WTC11 (cell line): ENCODE measurements at regions not wholly inside any gene's neighbourhood (a gene's known extent, or its start where the extent isn't known, plus 50 kb on each side); places are given as distances from the start of the nearest gene placed in this dataset.

Experiments used
- ATAC-seq: fragments of 200-7000 bp; cut with Tn5 transposase; 2 replicates; pipeline ENCODE4 v1.10.0; 2021; ENCODE audit warnings: mild to moderate bottlenecking, moderate library complexity
- CTCF ChIA-PET: fragments of 300-600 bp; sonication (Branson Sonifier 250); formaldehyde crosslinking; loops from one replicate; lab custom pipeline; 2021; ENCODE audit warnings: antibody characterized with exemption; lab: Charles Lee
- POLR2A ChIA-PET: fragments of 350-600 bp; sonication (Branson Sonifier 250); formaldehyde crosslinking; loops from one replicate; lab custom pipeline; 2021; ENCODE audit warnings: antibody characterized with exemption; lab: Charles Lee
- DNase-seq: peaks from one replicate; pipeline ENCODE4 v3.0.0; 2021; ENCODE audit warnings: low spot score
- H3K27ac Mint-ChIP-seq: 2 replicates; pipeline ENCODE4 v1.8.0; 2021; ENCODE audit warnings: mixed read lengths
- H3K27me3 Mint-ChIP-seq: 2 replicates; pipeline ENCODE4 v1.8.0; 2021; ENCODE audit warnings: low read depth, mild to moderate bottlenecking, moderate library complexity, mixed read lengths
- H3K36me3 Mint-ChIP-seq: 2 replicates; pipeline ENCODE4 v1.8.0; 2021; ENCODE audit warnings: mixed read lengths
- H3K4me1 Mint-ChIP-seq: 2 replicates; pipeline ENCODE4 v1.8.0; 2022; ENCODE audit warnings: mixed read lengths
- H3K4me3 Mint-ChIP-seq: 2 replicates; pipeline ENCODE4 v1.8.0; 2021; ENCODE audit warnings: mild to moderate bottlenecking, moderate library complexity, mixed read lengths
- H3K9me3 Mint-ChIP-seq: 2 replicates; pipeline ENCODE4 v1.8.0; 2021; ENCODE audit warnings: mixed read lengths
- CBFB ChIP-seq: sonication (generic); formaldehyde crosslinking; IDR thresholded peaks from 2 replicates; pipeline ENCODE4 v1.8.1; 2022; ENCODE audit warnings: mild to moderate bottlenecking, low read depth, missing genetic modification reagents
- CREB1 ChIP-seq: sonication (generic); formaldehyde crosslinking; IDR thresholded peaks from 2 replicates; pipeline ENCODE4 v1.8.0; 2023; ENCODE audit warnings: mild to moderate bottlenecking, missing genetic modification reagents
- FOXP1 ChIP-seq: sonication (generic); formaldehyde crosslinking; IDR thresholded peaks from 2 replicates; pipeline ENCODE4 v1.8.0; 2022; ENCODE audit warnings: missing genetic modification reagents, mild to moderate bottlenecking, moderate library complexity, borderline replicate concordance
- GTF2I ChIP-seq: fragments of 250-450 bp; sonication (Bioruptor Pico); conservative IDR thresholded peaks from 2 replicates; pipeline ENCODE4 v1.4.0; 2021; ENCODE audit warnings: mild to moderate bottlenecking
- IRF2 ChIP-seq: sonication (generic); formaldehyde crosslinking; IDR thresholded peaks from 2 replicates; pipeline ENCODE4 v1.8.0; 2022; ENCODE audit warnings: low read depth, missing genetic modification reagents, borderline replicate concordance
- PRRX2 ChIP-seq: fragments of 250-450 bp; sonication (Bioruptor Pico); IDR thresholded peaks from 2 replicates; pipeline ENCODE4 v1.8.0; 2021; ENCODE audit warnings: mild to moderate bottlenecking
- RORB ChIP-seq: fragments of 250-450 bp; sonication (Bioruptor Pico); IDR thresholded peaks from 2 replicates; pipeline ENCODE4 v1.9.0; 2021; ENCODE audit warnings: mild to moderate bottlenecking
- SMAD3 ChIP-seq: sonication (generic); formaldehyde crosslinking; IDR thresholded peaks from 2 replicates; pipeline ENCODE4 v1.8.0; 2022; ENCODE audit warnings: missing genetic modification reagents, mild to moderate bottlenecking, borderline replicate concordance
- SOX15 ChIP-seq: fragments of 250-450 bp; sonication (Bioruptor Pico); IDR thresholded peaks from 2 replicates; pipeline ENCODE4 v1.9.0; 2021; ENCODE audit warnings: mild to moderate bottlenecking
- SP1 ChIP-seq: sonication (generic); formaldehyde crosslinking; conservative IDR thresholded peaks from 2 replicates; pipeline ENCODE4 v1.8.1; 2022; ENCODE audit warnings: missing genetic modification reagents
- ZBTB21 ChIP-seq: sonication (generic); formaldehyde crosslinking; IDR thresholded peaks from 2 replicates; pipeline ENCODE4 v1.8.1; 2023; ENCODE audit warnings: mild to moderate bottlenecking, missing genetic modification reagents, borderline replicate concordance
- ZNF671 ChIP-seq: fragments of 250-450 bp; sonication (Bioruptor Pico); IDR thresholded peaks from 2 replicates; pipeline ENCODE4 v1.8.0; 2021; ENCODE audit warnings: mild to moderate bottlenecking
- TF ChIP-seq, protein P1 (sequence below): fragments of 250-450 bp; sonication (Bioruptor Pico); IDR thresholded peaks from 2 replicates; pipeline ENCODE4 v1.9.0; 2021; ENCODE audit warnings: mild to moderate bottlenecking, borderline replicate concordance
- TF ChIP-seq, protein P2 (sequence below): sonication (generic); formaldehyde crosslinking; IDR thresholded peaks from 2 replicates; pipeline ENCODE4 v1.8.1; 2023; ENCODE audit warnings: mild to moderate bottlenecking, moderate library complexity, missing genetic modification reagents
- TF ChIP-seq, protein P3 (sequence below): sonication (generic); formaldehyde crosslinking; IDR thresholded peaks from 2 replicates; pipeline ENCODE4 v1.8.0; 2023; ENCODE audit warnings: missing genetic modification reagents
- TF ChIP-seq, protein P4 (sequence below): sonication (generic); formaldehyde crosslinking; IDR thresholded peaks from 2 replicates; pipeline ENCODE4 v1.8.1; 2023; ENCODE audit warnings: mild to moderate bottlenecking, missing genetic modification reagents
- TF ChIP-seq, protein P5 (sequence below): sonication (generic); formaldehyde crosslinking; IDR thresholded peaks from 2 replicates; pipeline ENCODE4 v1.8.1; 2023; ENCODE audit warnings: mild to moderate bottlenecking, missing genetic modification reagents
- TF ChIP-seq, protein P6 (sequence below): sonication (generic); formaldehyde crosslinking; IDR thresholded peaks from 2 replicates; pipeline ENCODE4 v1.8.1; 2023; ENCODE audit warnings: mild to moderate bottlenecking, missing genetic modification reagents, borderline replicate concordance
- TF ChIP-seq, protein P7 (sequence below): sonication (generic); formaldehyde crosslinking; IDR thresholded peaks from 2 replicates; pipeline ENCODE4 v1.8.1; 2023; ENCODE audit warnings: mild to moderate bottlenecking, missing genetic modification reagents, moderate library complexity
- TF ChIP-seq, protein P8 (sequence below): fragments of 250-450 bp; sonication (Bioruptor Pico); conservative IDR thresholded peaks from 2 replicates; pipeline ENCODE4 v1.9.0; 2021; ENCODE audit warnings: mild to moderate bottlenecking

DNA sequence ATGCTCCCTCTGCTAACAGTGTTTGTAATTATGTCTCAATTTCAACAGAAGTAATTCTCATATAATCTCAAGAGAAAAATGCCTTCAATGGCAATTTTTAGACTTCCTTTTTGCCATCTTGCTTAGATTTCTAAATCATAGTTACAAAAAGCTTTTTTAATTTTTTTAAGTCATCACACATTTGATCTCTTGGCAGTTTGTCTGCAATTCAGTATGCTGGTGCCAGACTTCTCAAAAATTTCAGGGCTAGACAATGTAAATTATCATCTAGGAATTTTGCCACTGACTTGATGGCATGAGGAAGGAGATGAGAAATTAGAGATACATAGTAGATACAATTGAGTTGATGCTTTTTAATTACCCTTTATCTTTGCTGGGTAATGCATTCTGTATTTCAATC is 1176.7 kb upstream of the CNTN5 start:
- Mint-ChIP-seq H3K27me3 (no peaks in the 10 kb centered on the region), H3K4me3 (no peak overlapping the region), H3K9me3 (peaks cover 12% of the 10 kb centered on the region), H3K27ac (no peak overlapping the region), H3K36me3 (peaks cover 1% of the 10 kb centered on the region; the same call in 1 of the 2 replicates), H3K4me1 (peaks cover 5% of the 10 kb centered on the region; the same call in 1 of the 2 replicates)
- TF ChIP-seq, protein P1, sequence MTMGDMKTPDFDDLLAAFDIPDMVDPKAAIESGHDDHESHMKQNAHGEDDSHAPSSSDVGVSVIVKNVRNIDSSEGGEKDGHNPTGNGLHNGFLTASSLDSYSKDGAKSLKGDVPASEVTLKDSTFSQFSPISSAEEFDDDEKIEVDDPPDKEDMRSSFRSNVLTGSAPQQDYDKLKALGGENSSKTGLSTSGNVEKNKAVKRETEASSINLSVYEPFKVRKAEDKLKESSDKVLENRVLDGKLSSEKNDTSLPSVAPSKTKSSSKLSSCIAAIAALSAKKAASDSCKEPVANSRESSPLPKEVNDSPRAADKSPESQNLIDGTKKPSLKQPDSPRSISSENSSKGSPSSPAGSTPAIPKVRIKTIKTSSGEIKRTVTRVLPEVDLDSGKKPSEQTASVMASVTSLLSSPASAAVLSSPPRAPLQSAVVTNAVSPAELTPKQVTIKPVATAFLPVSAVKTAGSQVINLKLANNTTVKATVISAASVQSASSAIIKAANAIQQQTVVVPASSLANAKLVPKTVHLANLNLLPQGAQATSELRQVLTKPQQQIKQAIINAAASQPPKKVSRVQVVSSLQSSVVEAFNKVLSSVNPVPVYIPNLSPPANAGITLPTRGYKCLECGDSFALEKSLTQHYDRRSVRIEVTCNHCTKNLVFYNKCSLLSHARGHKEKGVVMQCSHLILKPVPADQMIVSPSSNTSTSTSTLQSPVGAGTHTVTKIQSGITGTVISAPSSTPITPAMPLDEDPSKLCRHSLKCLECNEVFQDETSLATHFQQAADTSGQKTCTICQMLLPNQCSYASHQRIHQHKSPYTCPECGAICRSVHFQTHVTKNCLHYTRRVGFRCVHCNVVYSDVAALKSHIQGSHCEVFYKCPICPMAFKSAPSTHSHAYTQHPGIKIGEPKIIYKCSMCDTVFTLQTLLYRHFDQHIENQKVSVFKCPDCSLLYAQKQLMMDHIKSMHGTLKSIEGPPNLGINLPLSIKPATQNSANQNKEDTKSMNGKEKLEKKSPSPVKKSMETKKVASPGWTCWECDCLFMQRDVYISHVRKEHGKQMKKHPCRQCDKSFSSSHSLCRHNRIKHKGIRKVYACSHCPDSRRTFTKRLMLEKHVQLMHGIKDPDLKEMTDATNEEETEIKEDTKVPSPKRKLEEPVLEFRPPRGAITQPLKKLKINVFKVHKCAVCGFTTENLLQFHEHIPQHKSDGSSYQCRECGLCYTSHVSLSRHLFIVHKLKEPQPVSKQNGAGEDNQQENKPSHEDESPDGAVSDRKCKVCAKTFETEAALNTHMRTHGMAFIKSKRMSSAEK (CRISPR knock-in tag): no peak
- no peak for TF ChIP-seq SP1
- TF ChIP-seq FOXP1 (CRISPR knock-in tag): no peak
- TF ChIP-seq SOX15 (CRISPR knock-in tag): no peak
- no peak for TF ChIP-seq CREB1
- TF ChIP-seq, protein P2, sequence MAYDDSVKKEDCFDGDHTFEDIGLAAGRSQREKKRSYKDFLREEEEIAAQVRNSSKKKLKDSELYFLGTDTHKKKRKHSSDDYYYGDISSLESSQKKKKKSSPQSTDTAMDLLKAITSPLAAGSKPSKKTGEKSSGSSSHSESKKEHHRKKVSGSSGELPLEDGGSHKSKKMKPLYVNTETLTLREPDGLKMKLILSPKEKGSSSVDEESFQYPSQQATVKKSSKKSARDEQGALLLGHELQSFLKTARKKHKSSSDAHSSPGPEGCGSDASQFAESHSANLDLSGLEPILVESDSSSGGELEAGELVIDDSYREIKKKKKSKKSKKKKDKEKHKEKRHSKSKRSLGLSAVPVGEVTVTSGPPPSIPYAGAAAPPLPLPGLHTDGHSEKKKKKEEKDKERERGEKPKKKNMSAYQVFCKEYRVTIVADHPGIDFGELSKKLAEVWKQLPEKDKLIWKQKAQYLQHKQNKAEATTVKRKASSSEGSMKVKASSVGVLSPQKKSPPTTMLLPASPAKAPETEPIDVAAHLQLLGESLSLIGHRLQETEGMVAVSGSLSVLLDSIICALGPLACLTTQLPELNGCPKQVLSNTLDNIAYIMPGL (CRISPR knock-in tag): no peak
- TF ChIP-seq, protein P3, sequence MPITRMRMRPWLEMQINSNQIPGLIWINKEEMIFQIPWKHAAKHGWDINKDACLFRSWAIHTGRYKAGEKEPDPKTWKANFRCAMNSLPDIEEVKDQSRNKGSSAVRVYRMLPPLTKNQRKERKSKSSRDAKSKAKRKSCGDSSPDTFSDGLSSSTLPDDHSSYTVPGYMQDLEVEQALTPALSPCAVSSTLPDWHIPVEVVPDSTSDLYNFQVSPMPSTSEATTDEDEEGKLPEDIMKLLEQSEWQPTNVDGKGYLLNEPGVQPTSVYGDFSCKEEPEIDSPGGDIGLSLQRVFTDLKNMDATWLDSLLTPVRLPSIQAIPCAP (CRISPR knock-in tag): no peak
- TF ChIP-seq PRRX2 (CRISPR knock-in tag): no peak
- no peak for TF ChIP-seq GTF2I (CRISPR knock-in tag)
- TF ChIP-seq, protein P4, sequence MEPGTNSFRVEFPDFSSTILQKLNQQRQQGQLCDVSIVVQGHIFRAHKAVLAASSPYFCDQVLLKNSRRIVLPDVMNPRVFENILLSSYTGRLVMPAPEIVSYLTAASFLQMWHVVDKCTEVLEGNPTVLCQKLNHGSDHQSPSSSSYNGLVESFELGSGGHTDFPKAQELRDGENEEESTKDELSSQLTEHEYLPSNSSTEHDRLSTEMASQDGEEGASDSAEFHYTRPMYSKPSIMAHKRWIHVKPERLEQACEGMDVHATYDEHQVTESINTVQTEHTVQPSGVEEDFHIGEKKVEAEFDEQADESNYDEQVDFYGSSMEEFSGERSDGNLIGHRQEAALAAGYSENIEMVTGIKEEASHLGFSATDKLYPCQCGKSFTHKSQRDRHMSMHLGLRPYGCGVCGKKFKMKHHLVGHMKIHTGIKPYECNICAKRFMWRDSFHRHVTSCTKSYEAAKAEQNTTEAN (CRISPR knock-in tag): no peak
- no peak for TF ChIP-seq SMAD3 (CRISPR knock-in tag)
- TF ChIP-seq, protein P5, sequence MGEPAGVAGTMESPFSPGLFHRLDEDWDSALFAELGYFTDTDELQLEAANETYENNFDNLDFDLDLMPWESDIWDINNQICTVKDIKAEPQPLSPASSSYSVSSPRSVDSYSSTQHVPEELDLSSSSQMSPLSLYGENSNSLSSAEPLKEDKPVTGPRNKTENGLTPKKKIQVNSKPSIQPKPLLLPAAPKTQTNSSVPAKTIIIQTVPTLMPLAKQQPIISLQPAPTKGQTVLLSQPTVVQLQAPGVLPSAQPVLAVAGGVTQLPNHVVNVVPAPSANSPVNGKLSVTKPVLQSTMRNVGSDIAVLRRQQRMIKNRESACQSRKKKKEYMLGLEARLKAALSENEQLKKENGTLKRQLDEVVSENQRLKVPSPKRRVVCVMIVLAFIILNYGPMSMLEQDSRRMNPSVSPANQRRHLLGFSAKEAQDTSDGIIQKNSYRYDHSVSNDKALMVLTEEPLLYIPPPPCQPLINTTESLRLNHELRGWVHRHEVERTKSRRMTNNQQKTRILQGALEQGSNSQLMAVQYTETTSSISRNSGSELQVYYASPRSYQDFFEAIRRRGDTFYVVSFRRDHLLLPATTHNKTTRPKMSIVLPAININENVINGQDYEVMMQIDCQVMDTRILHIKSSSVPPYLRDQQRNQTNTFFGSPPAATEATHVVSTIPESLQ (CRISPR knock-in tag): no peak
- no peak for TF ChIP-seq CBFB
- TF ChIP-seq RORB (CRISPR knock-in tag): no peak
- TF ChIP-seq, protein P6, sequence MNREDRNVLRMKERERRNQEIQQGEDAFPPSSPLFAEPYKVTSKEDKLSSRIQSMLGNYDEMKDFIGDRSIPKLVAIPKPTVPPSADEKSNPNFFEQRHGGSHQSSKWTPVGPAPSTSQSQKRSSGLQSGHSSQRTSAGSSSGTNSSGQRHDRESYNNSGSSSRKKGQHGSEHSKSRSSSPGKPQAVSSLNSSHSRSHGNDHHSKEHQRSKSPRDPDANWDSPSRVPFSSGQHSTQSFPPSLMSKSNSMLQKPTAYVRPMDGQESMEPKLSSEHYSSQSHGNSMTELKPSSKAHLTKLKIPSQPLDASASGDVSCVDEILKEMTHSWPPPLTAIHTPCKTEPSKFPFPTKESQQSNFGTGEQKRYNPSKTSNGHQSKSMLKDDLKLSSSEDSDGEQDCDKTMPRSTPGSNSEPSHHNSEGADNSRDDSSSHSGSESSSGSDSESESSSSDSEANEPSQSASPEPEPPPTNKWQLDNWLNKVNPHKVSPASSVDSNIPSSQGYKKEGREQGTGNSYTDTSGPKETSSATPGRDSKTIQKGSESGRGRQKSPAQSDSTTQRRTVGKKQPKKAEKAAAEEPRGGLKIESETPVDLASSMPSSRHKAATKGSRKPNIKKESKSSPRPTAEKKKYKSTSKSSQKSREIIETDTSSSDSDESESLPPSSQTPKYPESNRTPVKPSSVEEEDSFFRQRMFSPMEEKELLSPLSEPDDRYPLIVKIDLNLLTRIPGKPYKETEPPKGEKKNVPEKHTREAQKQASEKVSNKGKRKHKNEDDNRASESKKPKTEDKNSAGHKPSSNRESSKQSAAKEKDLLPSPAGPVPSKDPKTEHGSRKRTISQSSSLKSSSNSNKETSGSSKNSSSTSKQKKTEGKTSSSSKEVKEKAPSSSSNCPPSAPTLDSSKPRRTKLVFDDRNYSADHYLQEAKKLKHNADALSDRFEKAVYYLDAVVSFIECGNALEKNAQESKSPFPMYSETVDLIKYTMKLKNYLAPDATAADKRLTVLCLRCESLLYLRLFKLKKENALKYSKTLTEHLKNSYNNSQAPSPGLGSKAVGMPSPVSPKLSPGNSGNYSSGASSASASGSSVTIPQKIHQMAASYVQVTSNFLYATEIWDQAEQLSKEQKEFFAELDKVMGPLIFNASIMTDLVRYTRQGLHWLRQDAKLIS (CRISPR knock-in tag): no peak
- TF ChIP-seq, protein P7, sequence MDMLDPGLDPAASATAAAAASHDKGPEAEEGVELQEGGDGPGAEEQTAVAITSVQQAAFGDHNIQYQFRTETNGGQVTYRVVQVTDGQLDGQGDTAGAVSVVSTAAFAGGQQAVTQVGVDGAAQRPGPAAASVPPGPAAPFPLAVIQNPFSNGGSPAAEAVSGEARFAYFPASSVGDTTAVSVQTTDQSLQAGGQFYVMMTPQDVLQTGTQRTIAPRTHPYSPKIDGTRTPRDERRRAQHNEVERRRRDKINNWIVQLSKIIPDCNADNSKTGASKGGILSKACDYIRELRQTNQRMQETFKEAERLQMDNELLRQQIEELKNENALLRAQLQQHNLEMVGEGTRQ (CRISPR knock-in tag): no peak
- TF ChIP-seq, protein P8, sequence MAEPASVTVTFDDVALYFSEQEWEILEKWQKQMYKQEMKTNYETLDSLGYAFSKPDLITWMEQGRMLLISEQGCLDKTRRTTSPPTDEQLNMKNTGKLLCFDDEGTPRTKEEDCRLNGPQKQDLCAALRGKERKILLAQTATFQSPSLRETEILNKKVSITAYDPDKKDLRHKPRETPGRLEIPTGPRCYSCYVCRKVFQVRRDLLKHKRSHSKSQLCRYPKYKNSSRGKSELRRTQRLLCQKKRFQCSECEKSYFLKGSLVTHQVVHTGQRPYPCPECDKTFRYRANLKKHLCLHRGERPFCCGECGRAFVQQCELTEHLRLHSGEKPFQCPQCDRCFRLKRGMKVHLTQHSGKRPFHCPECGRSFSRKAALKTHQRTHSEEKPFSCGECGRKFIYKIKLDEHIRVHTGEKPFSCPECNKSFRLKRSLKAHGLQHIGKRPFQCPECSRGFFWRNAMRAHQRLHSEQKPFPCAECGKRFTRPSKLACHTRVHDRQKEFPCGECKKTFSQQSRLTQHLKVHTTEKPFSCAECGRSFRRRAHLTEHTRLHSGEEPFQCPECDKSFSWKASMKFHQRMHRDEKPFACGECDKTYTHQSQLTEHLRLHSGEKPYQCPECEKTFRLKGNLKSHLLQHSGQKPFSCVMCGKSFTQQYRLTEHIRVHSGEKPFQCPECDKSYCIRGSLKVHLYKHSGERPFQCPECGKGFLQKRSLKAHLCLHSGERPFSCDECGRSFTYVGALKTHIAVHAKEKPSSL: no peak
- no peak for TF ChIP-seq ZBTB21 (CRISPR knock-in tag)
- no peak for TF ChIP-seq ZNF671 (CRISPR knock-in tag)
- no peak for TF ChIP-seq IRF2 (CRISPR knock-in tag)
- ATAC-seq (no peak), DNase-seq (no peak)
- ChIA-PET CTCF (no interaction called here), POLR2A (no interaction called here)
